ENCODE measurements at regions not wholly inside any gene's neighbourhood (a gene's known extent, or its start where the extent isn't known, plus 50 kb on each side); places are given as distances from the start of the nearest gene placed in this dataset.

GRCh38 chr21:16789636-16790035, 723.2 kb upstream of the CXADR start:
- no peak for TF ChIP-seq POLR2AphosphoS5 (IDR thresholded peaks at IDR 0.05; ENCODE audit: low read depth, low read length)
- no peak for TF ChIP-seq POLR2A (IDR thresholded peaks at IDR 0.05; ENCODE audit: low read depth, low read length)
- TF ChIP-seq TAF1 (IDR thresholded peaks at IDR 0.05; ENCODE audit: borderline replicate concordance, low read depth, low read length), result no peak
- FAIRE-seq (no peak), DNase-seq (ENCODE audit: insufficient read length) (no peak)

- FAIRE-seq, result no peak
Observed at GRCh38 chr21:16792101-16792500, 720.7 kb upstream of the CXADR start.

DNA sequence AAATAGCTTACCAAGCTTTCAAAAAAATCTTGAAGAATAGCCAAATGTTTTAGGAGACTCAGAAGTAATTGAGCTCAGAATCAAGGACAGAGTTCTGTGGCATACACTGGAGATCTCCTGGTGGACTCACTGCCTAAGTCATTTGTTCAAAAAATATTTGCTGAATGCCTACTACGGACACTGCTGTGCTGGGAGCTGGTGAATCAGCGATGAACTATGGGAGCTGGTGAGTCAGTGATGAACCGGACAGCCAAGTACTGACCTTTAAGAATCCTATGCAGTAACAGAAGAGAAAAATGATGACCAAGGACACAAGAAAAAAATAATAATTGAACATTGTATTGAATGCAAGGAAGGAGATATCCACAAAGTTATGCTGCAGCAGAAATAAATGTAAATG, 717.9 kb upstream of the CXADR start:
- DNase-seq (ENCODE audit: insufficient read length), result no peak
- TF ChIP-seq POLR2AphosphoS5 (IDR thresholded peaks at IDR 0.05; ENCODE audit: low read depth, low read length) (no peak), TAF1 (IDR thresholded peaks at IDR 0.05; ENCODE audit: borderline replicate concordance, low read depth, low read length) (no peak), POLR2A (IDR thresholded peaks at IDR 0.05; ENCODE audit: low read depth, low read length) (no peak)
- FAIRE-seq, result no peak

More at GRCh38 chr21:16792101-16792500, 720.7 kb upstream of the CXADR start:
- DNase-seq (ENCODE audit: insufficient read length), result no peak
- TF ChIP-seq POLR2AphosphoS5 (IDR thresholded peaks at IDR 0.05; ENCODE audit: low read depth, low read length), result no peak
- TF ChIP-seq TAF1 (IDR thresholded peaks at IDR 0.05; ENCODE audit: borderline replicate concordance, low read depth, low read length), result no peak
- TF ChIP-seq POLR2A (IDR thresholded peaks at IDR 0.05; ENCODE audit: low read depth, low read length), result no peak

DNA sequence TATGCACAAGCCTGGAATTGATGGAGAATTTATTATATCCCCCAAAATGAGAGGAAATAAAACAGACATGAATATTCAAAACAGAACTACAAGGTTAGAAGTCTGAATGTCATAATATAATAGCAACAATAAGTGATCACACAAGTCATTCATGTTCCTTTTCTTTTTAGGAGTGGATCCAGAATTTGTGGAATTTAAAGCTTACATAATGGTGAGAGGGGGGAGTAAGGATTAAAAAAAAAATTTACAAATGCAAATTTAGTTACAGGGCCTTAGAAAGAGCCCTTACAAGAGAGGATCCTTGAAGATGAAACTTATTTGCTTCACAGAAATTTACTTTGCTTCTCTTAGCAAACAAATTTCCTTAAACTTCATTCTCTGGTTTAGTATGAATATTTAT, 716.1 kb upstream of the CXADR start:
- FAIRE-seq (no peak), DNase-seq (ENCODE audit: insufficient read length) (no peak)
- no peak for TF ChIP-seq POLR2AphosphoS5 (IDR thresholded peaks at IDR 0.05; ENCODE audit: low read depth, low read length)
- TF ChIP-seq POLR2A (IDR thresholded peaks at IDR 0.05; ENCODE audit: low read depth, low read length), result no peak
- no peak for TF ChIP-seq TAF1 (IDR thresholded peaks at IDR 0.05; ENCODE audit: borderline replicate concordance, low read depth, low read length)

DNA sequence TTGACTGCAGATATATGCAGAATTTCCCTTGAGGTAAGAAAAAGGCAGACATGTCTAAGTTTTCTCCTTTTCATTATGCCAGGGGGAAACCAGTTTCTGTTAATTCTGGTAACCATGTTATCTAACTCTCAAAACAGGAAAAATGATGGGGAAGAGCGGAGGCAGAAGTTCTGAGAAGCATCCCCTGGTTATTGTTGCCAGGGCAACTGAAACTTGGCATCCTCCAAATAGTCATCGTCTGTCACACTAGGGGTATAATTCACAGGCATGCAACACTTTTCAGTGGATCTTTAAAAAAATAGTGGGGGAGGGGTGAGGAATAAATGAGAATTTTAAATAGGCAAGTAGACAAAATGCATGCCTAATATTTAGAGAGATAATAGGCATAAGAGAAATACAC, 715.3 kb upstream of the CXADR start:
- no peak for DNase-seq (ENCODE audit: insufficient read length)
- FAIRE-seq, result no peak
- no peak for TF ChIP-seq POLR2AphosphoS5 (IDR thresholded peaks at IDR 0.05; ENCODE audit: low read depth, low read length)
- TF ChIP-seq POLR2A (IDR thresholded peaks at IDR 0.05; ENCODE audit: low read depth, low read length), result no peak
- TF ChIP-seq TAF1 (IDR thresholded peaks at IDR 0.05; ENCODE audit: borderline replicate concordance, low read depth, low read length), result no peak

- DNase-seq (ENCODE audit: insufficient read length) (no peak), FAIRE-seq (no peak)
- no peak for TF ChIP-seq POLR2AphosphoS5 (IDR thresholded peaks at IDR 0.05; ENCODE audit: low read depth, low read length)
- TF ChIP-seq TAF1 (IDR thresholded peaks at IDR 0.05; ENCODE audit: borderline replicate concordance, low read depth, low read length), result no peak
- TF ChIP-seq POLR2A (IDR thresholded peaks at IDR 0.05; ENCODE audit: low read depth, low read length), result no peak
Observed at GRCh38 chr21:16797966-16798365, 714.9 kb upstream of the CXADR start.

DNA sequence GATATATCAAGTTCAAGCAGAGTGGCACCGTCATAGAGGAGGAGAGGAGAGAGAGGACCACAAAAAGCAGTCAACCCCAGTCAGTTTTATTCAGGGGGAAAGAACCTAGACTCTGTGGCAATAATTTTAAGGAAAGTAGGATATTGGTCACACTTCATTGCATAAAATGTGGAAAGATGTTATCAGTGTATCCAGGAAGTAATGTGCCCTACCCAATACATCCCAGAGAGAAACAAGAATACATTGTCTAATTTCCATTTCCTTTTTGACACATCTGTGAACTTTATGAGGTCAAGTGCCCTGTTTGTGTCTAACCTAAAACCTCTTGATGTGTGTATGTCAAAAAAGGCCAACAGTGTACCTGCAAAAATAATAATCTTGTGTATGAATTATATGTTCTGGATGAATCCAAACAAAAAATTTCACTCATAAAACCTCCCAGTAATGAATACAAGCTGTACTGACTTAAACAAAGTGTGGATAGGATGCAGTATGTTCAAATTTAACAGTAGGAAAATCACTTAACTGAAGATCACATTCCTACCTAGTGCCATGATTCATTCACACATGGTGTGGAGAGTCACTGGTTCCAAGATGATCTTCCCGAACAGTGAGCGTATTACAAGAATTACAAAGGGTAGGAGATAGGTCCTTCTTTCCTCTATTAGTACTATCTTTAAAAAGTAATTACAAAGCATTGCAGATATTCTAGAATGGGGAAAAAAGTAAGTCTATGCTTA, 712.1 kb upstream of the CXADR start:
- DNase-seq (ENCODE audit: insufficient read length) (no peak), FAIRE-seq (no peak)
- TF ChIP-seq TAF1 (IDR thresholded peaks at IDR 0.05; ENCODE audit: borderline replicate concordance, low read depth, low read length), result no peak
- TF ChIP-seq POLR2A (IDR thresholded peaks at IDR 0.05; ENCODE audit: low read depth, low read length), result no peak
- no peak for TF ChIP-seq POLR2AphosphoS5 (IDR thresholded peaks at IDR 0.05; ENCODE audit: low read depth, low read length)

DNA sequence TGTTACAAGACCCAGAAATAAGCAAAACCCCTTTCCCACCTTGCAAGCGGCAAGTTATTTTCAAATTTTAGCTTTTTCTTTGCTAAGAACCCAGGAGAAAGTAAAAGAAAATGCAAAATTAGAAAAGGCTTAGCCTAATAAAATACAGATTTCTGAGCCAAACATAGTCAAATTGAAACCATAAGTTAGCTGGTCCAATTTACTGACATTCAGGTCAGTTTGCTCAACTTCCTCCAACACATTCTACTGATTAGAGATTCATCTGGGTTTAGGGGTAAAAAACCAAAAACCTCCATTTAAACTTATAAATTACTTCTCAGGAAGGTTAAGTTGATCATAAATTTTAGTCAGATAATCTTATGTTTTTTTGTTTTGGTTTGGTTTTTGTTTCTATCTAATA, 701.8 kb upstream of the CXADR start:
- TF ChIP-seq POLR2AphosphoS5 (IDR thresholded peaks at IDR 0.05; ENCODE audit: low read depth, low read length) (no peak), POLR2A (IDR thresholded peaks at IDR 0.05; ENCODE audit: low read depth, low read length) (no peak), TAF1 (IDR thresholded peaks at IDR 0.05; ENCODE audit: borderline replicate concordance, low read depth, low read length) (no peak)
- FAIRE-seq (no peak), DNase-seq (ENCODE audit: insufficient read length) (no peak)

DNA sequence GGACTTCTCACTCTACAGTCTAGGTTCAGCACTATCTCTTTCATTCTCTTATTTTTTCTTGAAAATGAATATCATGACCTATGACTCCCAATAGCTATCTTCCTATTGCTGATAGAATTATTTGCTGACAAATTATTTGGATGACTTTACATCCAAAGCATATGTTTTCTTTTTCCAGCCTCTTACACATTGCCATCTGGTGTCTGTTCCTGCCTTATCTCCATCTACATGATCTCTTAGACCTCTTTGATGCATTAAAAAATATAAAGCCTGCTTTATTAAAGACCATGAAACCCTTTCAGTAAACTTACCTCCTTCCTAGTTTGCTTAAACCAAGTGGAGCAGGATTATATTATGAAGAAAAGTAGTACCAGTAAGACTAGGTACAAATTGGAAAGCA, 700.9 kb upstream of the CXADR start:
- FAIRE-seq, result no peak
- TF ChIP-seq POLR2AphosphoS5 (IDR thresholded peaks at IDR 0.05; ENCODE audit: low read depth, low read length), result no peak
- TF ChIP-seq POLR2A (IDR thresholded peaks at IDR 0.05; ENCODE audit: low read depth, low read length), result no peak
- no peak for TF ChIP-seq TAF1 (IDR thresholded peaks at IDR 0.05; ENCODE audit: borderline replicate concordance, low read depth, low read length)
- DNase-seq (ENCODE audit: insufficient read length), result no peak

DNA sequence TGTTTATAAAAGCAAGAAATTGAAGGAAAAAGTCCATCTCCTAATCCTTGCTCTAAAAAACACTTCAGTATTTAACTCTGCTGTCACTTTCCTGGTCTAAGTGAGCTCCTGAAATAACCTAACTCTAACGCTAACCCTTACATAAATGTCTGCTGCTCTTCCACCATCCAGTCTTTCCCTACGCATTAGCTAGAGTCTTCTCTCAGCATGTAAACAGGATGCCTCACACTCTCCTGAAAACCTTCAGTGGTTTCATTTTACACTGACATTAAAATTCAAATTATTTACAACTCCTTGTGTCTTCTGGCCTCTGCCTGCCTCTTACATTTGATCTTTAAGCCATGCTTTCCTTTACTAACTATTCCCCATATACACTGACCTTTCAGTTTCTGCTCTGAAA, 697.6 kb upstream of the CXADR start:
- no peak for FAIRE-seq
- DNase-seq (ENCODE audit: insufficient read length), result no peak

GRCh38 chr21:16821588-16821987, 691.3 kb upstream of the CXADR start:
- TF ChIP-seq POLR2A (IDR thresholded peaks at IDR 0.05; ENCODE audit: low read depth, low read length) (no peak), TAF1 (IDR thresholded peaks at IDR 0.05; ENCODE audit: borderline replicate concordance, low read depth, low read length) (no peak), POLR2AphosphoS5 (IDR thresholded peaks at IDR 0.05; ENCODE audit: low read depth, low read length) (no peak)
- FAIRE-seq (no peak), DNase-seq (ENCODE audit: insufficient read length) (no peak)

More for the DNA sequence above, 697.6 kb upstream of the CXADR start:
- TF ChIP-seq TAF1 (IDR thresholded peaks at IDR 0.05; ENCODE audit: borderline replicate concordance, low read depth, low read length) (no peak), POLR2AphosphoS5 (IDR thresholded peaks at IDR 0.05; ENCODE audit: low read depth, low read length) (no peak), POLR2A (IDR thresholded peaks at IDR 0.05; ENCODE audit: low read depth, low read length) (no peak)

GRCh38 chr21:16829532-16829931, 683.3 kb upstream of the CXADR start:
- FAIRE-seq, result no peak
- TF ChIP-seq POLR2AphosphoS5 (IDR thresholded peaks at IDR 0.05; ENCODE audit: low read depth, low read length) (no peak), POLR2A (IDR thresholded peaks at IDR 0.05; ENCODE audit: low read depth, low read length) (no peak), TAF1 (IDR thresholded peaks at IDR 0.05; ENCODE audit: borderline replicate concordance, low read depth, low read length) (no peak)
- DNase-seq (ENCODE audit: insufficient read length), result no peak

All from GM12892 (cell line).